Neuronal stem cell (in vitro differentiated cells): ENCODE measurements at regions not wholly inside any gene's neighbourhood (a gene's known extent, or its start where the extent isn't known, plus 50 kb on each side); places are given as distances from the start of the nearest gene placed in this dataset.
"Not testable (repeated sequence)": the region's sequence is repeated elsewhere in the genome, so short reads cannot be mapped to it uniquely, and the experiment has no call there.

Experiments used
- DNase-seq: peaks from one replicate; pipeline ENCODE4 v3.0.0-alpha.2; 2013; ENCODE audit warnings: low spot score
- H2AFZ ChIP-seq: one replicate; pipeline ENCODE4 v1.6.1; 2013; ENCODE audit warnings: mild to moderate bottlenecking, low read length, inconsistent platforms
- H2AK5ac ChIP-seq: 2 replicates; pipeline ENCODE4 v1.6.1; 2013; ENCODE audit warnings: low read depth, mild to moderate bottlenecking, inconsistent platforms, low read length, moderate library complexity, mixed read lengths
- H2BK120ac ChIP-seq: 2 replicates; pipeline ENCODE4 v1.6.1; 2013; ENCODE audit warnings: low read depth, mild to moderate bottlenecking, inconsistent platforms, low read length, moderate library complexity, mixed read lengths
- H2BK12ac ChIP-seq: one replicate; pipeline ENCODE4 v1.6.1; 2013; ENCODE audit warnings: low read length, inconsistent platforms
- H2BK15ac ChIP-seq: 2 replicates; pipeline ENCODE4 v1.6.1; 2013; ENCODE audit warnings: mild to moderate bottlenecking, low read length, inconsistent platforms, mixed read lengths
- H2BK5ac ChIP-seq: one replicate; pipeline ENCODE4 v1.6.1; 2013; ENCODE audit warnings: inconsistent platforms, mild to moderate bottlenecking, low read length, moderate library complexity
- H3K14ac ChIP-seq: one replicate; pipeline ENCODE4 v1.6.1; 2013; ENCODE audit warnings: low read length, inconsistent platforms
- H3K18ac ChIP-seq: 2 replicates; pipeline ENCODE4 v1.6.1; 2013; ENCODE audit warnings: low read length, inconsistent platforms
- H3K23ac ChIP-seq: 2 replicates; pipeline ENCODE4 v1.6.1; 2013; ENCODE audit warnings: low read depth, mild to moderate bottlenecking, mixed read lengths, low read length, inconsistent platforms; ENCODE audit not compliant: poor library complexity
- H3K27ac ChIP-seq: replicated peaks from 3 replicates; pipeline ENCODE4 v1.5.1; 2013; ENCODE audit warnings: low read length, inconsistent platforms
- H3K27me3 ChIP-seq, 3 experiments: 2 replicates each; pipeline ENCODE4 v1.6.1; 2013; ENCODE audit warnings: low read length in 3 of 3, mild to moderate bottlenecking in 2 of 3, inconsistent platforms in 1 of 3, low read depth in 1 of 3, mixed read lengths in 1 of 3, moderate library complexity in 1 of 3; ENCODE audit not compliant: control insufficient read depth in 3 of 3, insufficient read depth in 3 of 3
- H3K36me3 ChIP-seq, 2 donors: replicated peaks in 1 of 2; 2 replicates each; pipeline ENCODE4 v1.6.1; 2013; ENCODE audit warnings: low read length in 2 of 2; ENCODE audit not compliant: control insufficient read depth in 2 of 2, insufficient read depth in 2 of 2
- H3K4ac ChIP-seq: 2 replicates; pipeline ENCODE4 v1.6.1; 2013; ENCODE audit warnings: inconsistent platforms, mild to moderate bottlenecking, low read length, moderate library complexity
- H3K4me1 ChIP-seq, 2 donors: 1 replicate in 1 of 2; 2 replicates in 1 of 2; pipeline ENCODE4 v1.6.1; 2013; ENCODE audit warnings: low read length in 2 of 2, low read depth in 1 of 2; ENCODE audit not compliant: control insufficient read depth in 2 of 2, insufficient read depth in 1 of 2
- H3K4me2 ChIP-seq: one replicate; pipeline ENCODE4 v1.6.1; 2013; ENCODE audit warnings: mild to moderate bottlenecking, low read length, inconsistent platforms; ENCODE audit not compliant: insufficient read depth, poor library complexity, severe bottlenecking
- H3K4me3 ChIP-seq, 2 donors: 2 replicates each; pipeline ENCODE4 v1.5.1; 2013; ENCODE audit warnings: low read length in 2 of 2, mild to moderate bottlenecking in 2 of 2, inconsistent platforms in 1 of 2, moderate library complexity in 1 of 2
- H3K79me1 ChIP-seq: one replicate; pipeline ENCODE4 v1.6.1; 2013; ENCODE audit warnings: low read depth, mild to moderate bottlenecking, inconsistent platforms, low read length, moderate library complexity
- H3K9ac ChIP-seq: one replicate; pipeline ENCODE4 v1.6.1; 2013; ENCODE audit warnings: mild to moderate bottlenecking, low read depth, low read length, inconsistent platforms; ENCODE audit not compliant: poor library complexity
- H3K9me3 ChIP-seq, 2 donors: replicated peaks in 1 of 2; 2 replicates each; pipeline versions ENCODE3 to v1.6.1; 2013; ENCODE audit warnings: low read length in 2 of 2, mild to moderate bottlenecking in 2 of 2, inconsistent platforms in 1 of 2, low read depth in 1 of 2, mixed read lengths in 1 of 2, moderate library complexity in 1 of 2; ENCODE audit not compliant: control insufficient read depth in 2 of 2, insufficient read depth in 1 of 2
- H4K8ac ChIP-seq: one replicate; pipeline ENCODE4 v1.6.1; 2013; ENCODE audit warnings: low read depth, mild to moderate bottlenecking, inconsistent platforms, low read length, moderate library complexity
- H4K91ac ChIP-seq: one replicate; pipeline ENCODE4 v1.6.1; 2013; ENCODE audit warnings: low read length, low read depth, mild to moderate bottlenecking, inconsistent platforms; ENCODE audit not compliant: poor library complexity
- WGBS, 2 donors: extraction: QIAGEN DNeasy Blood & Tissue Kit; methylation state at CpG; one replicate each; pipeline ENCODE4 v1.1.7; 2013; ENCODE audit warnings: missing lambda C conversion rate in 2 of 2, mixed read lengths in 1 of 2; ENCODE audit not compliant: insufficient read length in 2 of 2, insufficient replicate concordance in 1 of 2; ENCODE audit errors: extremely low coverage in 2 of 2; 5-methylcytosine and 5-hydroxymethylcytosine counted together

GRCh38 chr15:77916966-77917635 is 160.4 kb downstream of the TBC1D2B start:
- not testable (repeated sequence) for H2AFZ ChIP-seq, H2BK120ac ChIP-seq, H3K14ac ChIP-seq, H3K27ac ChIP-seq, H3K23ac ChIP-seq, H3K4ac ChIP-seq, H3K4me2 ChIP-seq, H2BK15ac ChIP-seq, H3K4me1 ChIP-seq, H3K18ac ChIP-seq, H3K27me3 ChIP-seq, DNase-seq, H3K36me3 ChIP-seq, H4K8ac ChIP-seq, H2BK5ac ChIP-seq, H3K9me3 ChIP-seq, H3K9ac ChIP-seq, H2AK5ac ChIP-seq, H3K79me1 ChIP-seq, H3K4me3 ChIP-seq, H4K91ac ChIP-seq, H2BK12ac ChIP-seq
- no CpG with 5 or more reads among the region's 11 CpGs for WGBS, 2 donors

DNA sequence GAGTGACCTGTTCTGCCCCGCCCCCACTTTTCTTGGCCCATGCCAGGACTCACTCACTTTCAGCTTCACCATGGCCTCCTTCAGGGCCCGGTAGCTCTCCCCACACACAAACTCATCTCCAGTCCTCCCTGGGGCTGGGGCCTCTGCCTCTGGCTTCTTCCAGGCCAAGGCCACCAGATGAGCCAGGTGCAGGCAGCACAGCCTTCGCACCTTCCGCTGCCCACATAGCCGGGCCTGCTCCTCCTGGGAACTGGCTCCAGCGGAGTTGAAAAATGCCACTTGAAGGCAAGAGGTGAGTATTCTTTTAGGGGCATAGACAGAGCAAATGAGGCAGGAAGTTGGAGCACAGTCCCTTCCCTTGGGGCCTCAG is 161.6 kb downstream of the TBC1D2B start:
- H3K9me3 ChIP-seq, H3K18ac ChIP-seq, H3K4me1 ChIP-seq, H2BK12ac ChIP-seq, H2BK120ac ChIP-seq, H3K27ac ChIP-seq, H2AFZ ChIP-seq, H2BK5ac ChIP-seq, H2AK5ac ChIP-seq, H3K23ac ChIP-seq, H3K4me2 ChIP-seq, H3K9ac ChIP-seq, H3K27me3 ChIP-seq, H3K4ac ChIP-seq, H3K79me1 ChIP-seq, H3K4me3 ChIP-seq, H4K91ac ChIP-seq, H3K14ac ChIP-seq, H3K36me3 ChIP-seq, H2BK15ac ChIP-seq, H4K8ac ChIP-seq, DNase-seq: not testable (repeated sequence)
- no CpG with 5 or more reads among the region's 6 CpGs for whole genome bisulfite sequencing, 2 donors

DNA sequence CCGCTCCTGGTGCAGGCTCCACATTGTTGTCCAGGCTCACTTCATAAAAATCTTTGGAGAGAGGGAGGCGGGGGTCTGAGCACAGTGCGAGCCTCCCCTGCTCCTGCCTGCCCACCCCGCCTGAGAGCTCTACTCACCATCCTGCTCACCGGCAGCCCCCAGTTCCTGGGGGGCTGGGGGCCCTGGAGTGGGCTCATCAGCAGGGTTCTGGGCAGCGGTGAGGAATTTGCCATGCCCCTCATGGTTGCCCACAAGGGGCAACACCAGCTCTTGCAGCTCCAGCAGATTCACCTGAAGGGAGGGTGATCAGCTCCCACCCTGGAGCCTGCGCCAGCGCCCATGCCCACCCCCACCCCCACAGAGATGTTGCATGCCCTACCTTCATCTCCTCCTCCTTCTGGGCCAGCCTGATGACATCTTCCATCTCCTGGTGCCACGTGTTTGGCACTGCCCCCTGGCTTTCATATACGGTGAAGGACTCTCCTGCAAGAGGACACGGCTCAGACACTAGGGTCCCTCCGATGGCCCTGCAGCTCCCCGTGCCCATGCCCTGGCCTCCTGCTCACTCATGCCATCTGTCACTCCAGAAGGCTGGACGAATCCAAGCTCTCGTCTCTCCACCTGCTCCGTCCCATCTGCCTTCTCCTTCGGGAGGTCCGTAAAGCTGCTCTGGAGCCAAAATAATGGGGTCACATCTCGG is 162.1 kb downstream of the TBC1D2B start:
- Histone ChIP-seq H3K27ac (no peak overlapping the region), H3K9ac (no peak overlapping the region), H3K4ac (no peak overlapping the region), H2AFZ (no peak overlapping the region), H2BK12ac (no peak overlapping the region), H3K4me2 (no peak overlapping the region), H3K4me3 (no peak overlapping the region), H2BK15ac (no peak overlapping the region), H3K27me3 (peaks cover 0 to 4% (median 0%) of the 10 kb centered on the region in 3 experiments), H3K23ac (no peak overlapping the region), H2BK5ac (peak overlapping the region; percentile 5), H2AK5ac (no peak overlapping the region), H4K91ac (no peak overlapping the region), H3K9me3 (no peaks in the 10 kb centered on the region), H3K14ac (no peak overlapping the region), H3K18ac (no peak overlapping the region), H3K4me1 (no peaks in the 10 kb centered on the region), H3K79me1 (no peaks in the 10 kb centered on the region), H3K36me3 (no peaks in the 10 kb centered on the region), H2BK120ac (no peak overlapping the region), H4K8ac (no peak overlapping the region)
- no CpG with 5 or more reads among the region's 19 CpGs for WGBS, 2 donors
- no peak for DNase-seq

DNA sequence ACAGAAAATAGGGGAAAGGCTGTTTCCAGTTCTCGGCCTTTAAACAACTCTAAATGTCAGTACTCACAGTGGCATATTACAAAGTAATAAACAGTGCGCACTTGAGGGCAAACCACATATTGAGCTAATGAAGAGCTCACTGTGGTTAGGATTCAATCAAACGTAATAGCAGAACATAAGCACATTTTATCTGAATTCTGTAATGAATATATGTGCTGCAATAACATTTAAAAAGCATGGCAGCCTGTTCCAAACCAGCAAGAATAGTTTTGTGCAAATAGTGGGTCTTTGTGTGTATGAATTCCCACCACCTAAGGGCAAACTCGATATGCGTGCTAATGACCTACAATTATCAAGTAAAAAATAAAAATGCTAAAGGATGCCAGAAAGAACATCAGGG is 163.0 kb downstream of the TBC1D2B start:
- H4K91ac ChIP-seq, H3K4ac ChIP-seq, H3K9me3 ChIP-seq, H4K8ac ChIP-seq, H2BK15ac ChIP-seq, H2BK120ac ChIP-seq, H2BK12ac ChIP-seq, H3K23ac ChIP-seq, H3K18ac ChIP-seq, H3K4me3 ChIP-seq, H3K27ac ChIP-seq, DNase-seq, H2AFZ ChIP-seq, H2BK5ac ChIP-seq, H3K27me3 ChIP-seq, H3K79me1 ChIP-seq, H2AK5ac ChIP-seq, H3K36me3 ChIP-seq, H3K4me1 ChIP-seq, H3K9ac ChIP-seq, H3K4me2 ChIP-seq, H3K14ac ChIP-seq: not testable (repeated sequence)
- no CpG with 5 or more reads among the region's 5 CpGs for WGBS, 2 donors
